H1 (cell line): ENCODE measurements at regions not wholly inside any gene's neighbourhood (a gene's known extent, or its start where the extent isn't known, plus 50 kb on each side); places are given as distances from the start of the nearest gene placed in this dataset.

Source experiments
- CTCF ChIA-PET: fragments of 300-600 bp; sonication (Branson Sonifier 250); formaldehyde crosslinking; loops from one replicate; lab custom pipeline; 2021; ENCODE audit not compliant: partially characterized antibody; lab: Charles Lee
- POLR2A ChIA-PET: fragments of 300-600 bp; sonication (Branson Sonifier 250); formaldehyde crosslinking; loops from one replicate; lab custom pipeline; 2021; ENCODE audit warnings: inconsistent platforms; ENCODE audit not compliant: partially characterized antibody; lab: Charles Lee
- DNase-seq, 2 experiments: peaks; one replicate each; pipeline versions ENCODE4 v3.0.0 to v3.0.0-alpha.2; 2010 to 2022; ENCODE audit warnings: low spot score in 2 of 2, low read depth in 1 of 2, mixed read lengths in 1 of 2
- FAIRE-seq: peaks from 2 replicates; lab custom pipeline; 2011; peaks lifted over from hg19 to GRCh38; lab: Jason Lieb, UNC
- H2AFZ ChIP-seq: 2 replicates; pipeline ENCODE4 v1.8.1; 2012; ENCODE audit warnings: low read length, inconsistent platforms
- H2AK5ac ChIP-seq: 2 replicates; pipeline ENCODE4 v1.6.1; 2013; ENCODE audit warnings: low read depth, low read length
- H2BK120ac ChIP-seq: replicated peaks from 2 replicates; pipeline ENCODE3; 2013; ENCODE audit warnings: low read depth, low read length, inconsistent platforms
- H2BK12ac ChIP-seq: 2 replicates; pipeline ENCODE4 v1.6.1; 2013; ENCODE audit warnings: low read depth, low read length
- H2BK15ac ChIP-seq: 2 replicates; pipeline ENCODE4 v1.6.1; 2013; ENCODE audit warnings: low read length
- H2BK20ac ChIP-seq: 2 replicates; pipeline ENCODE4 v1.6.1; 2013; ENCODE audit warnings: low read length
- H2BK5ac ChIP-seq: 2 replicates; pipeline ENCODE4 v1.6.1; 2013; ENCODE audit warnings: low read depth, low read length
- H3K14ac ChIP-seq: 2 replicates; pipeline ENCODE4 v1.6.1; 2013; ENCODE audit warnings: inconsistent platforms; ENCODE audit not compliant: insufficient read length
- H3K18ac ChIP-seq: 2 replicates; pipeline ENCODE4 v1.6.1; 2013; ENCODE audit warnings: low read length; ENCODE audit errors: extremely low read depth
- H3K23ac ChIP-seq: 2 replicates; pipeline ENCODE4 v1.6.1; 2013; ENCODE audit warnings: inconsistent platforms; ENCODE audit not compliant: insufficient read length
- H3K23me2 ChIP-seq: 2 replicates; pipeline ENCODE4 v1.6.1; 2013; ENCODE audit warnings: low read depth, low read length
- H3K27ac ChIP-seq: 2 replicates; pipeline ENCODE4 v1.6.1; 2011; ENCODE audit warnings: low read depth, low read length, inconsistent platforms
- H3K27me3 ChIP-seq, 4 experiments: replicated peaks in 1 of 4; 1 replicate in 1 of 4; 2 replicates in 3 of 4; pipeline versions ENCODE4 v1.6.1 to v1.8.1; 2011 to 2013; ENCODE audit warnings: low read length in 3 of 4, mild to moderate bottlenecking in 3 of 4, inconsistent platforms in 2 of 4, mixed read lengths in 2 of 4, moderate library complexity in 1 of 4; ENCODE audit not compliant: control insufficient read depth in 3 of 4, insufficient read depth in 3 of 4; ENCODE audit errors: extremely low read depth in 1 of 4
- H3K36me3 ChIP-seq, 4 experiments: 2 replicates each; pipeline versions ENCODE4 v1.6.1 to v1.8.1; 2011 to 2013; ENCODE audit warnings: mild to moderate bottlenecking in 4 of 4, low read length in 3 of 4, moderate library complexity in 2 of 4, control low read depth in 1 of 4, inconsistent platforms in 1 of 4; ENCODE audit not compliant: insufficient read depth in 4 of 4, control insufficient read depth in 2 of 4
- H3K4ac ChIP-seq: replicated peaks from 2 replicates; pipeline ENCODE3; 2013; ENCODE audit warnings: low read length, low read depth, mixed read lengths, inconsistent platforms; ENCODE audit not compliant: insufficient read length
- H3K4me1 ChIP-seq, 4 experiments: replicated peaks in 1 of 4; 1 replicate in 1 of 4; 2 replicates in 3 of 4; pipeline versions ENCODE4 v1.6.1 to v1.8.1; 2011 to 2013; ENCODE audit warnings: low read length in 3 of 4, inconsistent platforms in 2 of 4, mixed read lengths in 1 of 4; ENCODE audit not compliant: insufficient read depth in 4 of 4, control insufficient read depth in 3 of 4
- H3K4me2 ChIP-seq, 2 experiments: 2 replicates each; pipeline versions ENCODE4 v1.6.1 to v1.8.1; 2011 to 2013; ENCODE audit warnings: low read depth in 2 of 2, low read length in 2 of 2, control low read depth in 1 of 2, inconsistent platforms in 1 of 2, mild to moderate bottlenecking in 1 of 2; ENCODE audit not compliant: insufficient read depth in 1 of 2
- H3K4me3 ChIP-seq, 4 experiments: fragments of 200-600, 300-600 bp in 1 of 4; sonication (generic), shearing (Covaris generic), sonication (Bioruptor Twin) in 1 of 4; 2 replicates each; pipeline versions ENCODE4 v1.5.1 to v1.8.1; 2011 to 2016; ENCODE audit warnings: low read length in 4 of 4, low read depth in 3 of 4, control low read depth in 2 of 4, inconsistent platforms in 2 of 4, mild to moderate bottlenecking in 2 of 4, mixed read lengths in 1 of 4, moderate library complexity in 1 of 4; ENCODE audit not compliant: insufficient read depth in 2 of 4; ENCODE audit errors: extremely low read depth in 1 of 4
- H3K56ac ChIP-seq: replicated peaks from 2 replicates; pipeline ENCODE3; 2013; ENCODE audit warnings: low read depth, mild to moderate bottlenecking, mixed read lengths, low read length, inconsistent platforms; ENCODE audit not compliant: insufficient read length
- H3K79me1 ChIP-seq: 2 replicates; pipeline ENCODE4 v1.6.1; 2013; ENCODE audit warnings: low read depth, low read length, control low read depth
- H3K79me2 ChIP-seq, 2 experiments: 2 replicates each; pipeline versions ENCODE4 v1.6.1 to v1.8.1; 2012 to 2013; ENCODE audit warnings: low read length in 2 of 2, mild to moderate bottlenecking in 2 of 2, inconsistent platforms in 1 of 2; ENCODE audit not compliant: insufficient read depth in 2 of 2, control insufficient read depth in 1 of 2
- H3K9ac ChIP-seq, 4 experiments: replicated peaks in 1 of 4; 1 replicate in 1 of 4; 2 replicates in 3 of 4; pipeline versions ENCODE4 v1.6.1 to v1.8.1; 2011 to 2013; ENCODE audit warnings: low read depth in 3 of 4, low read length in 3 of 4, control low read depth in 2 of 4, mild to moderate bottlenecking in 2 of 4, moderate library complexity in 2 of 4, inconsistent platforms in 1 of 4; ENCODE audit errors: extremely low read depth in 1 of 4
- H3K9me3 ChIP-seq, 2 experiments: 2 replicates each; pipeline versions ENCODE4 v1.6.1 to v1.8.1; 2012 to 2013; ENCODE audit warnings: mild to moderate bottlenecking in 2 of 2, moderate library complexity in 2 of 2, control low read depth in 1 of 2, inconsistent platforms in 1 of 2, low read depth in 1 of 2, low read length in 1 of 2, mixed read lengths in 1 of 2; ENCODE audit not compliant: insufficient read depth in 2 of 2
- H4K20me1 ChIP-seq, 2 experiments: replicated peaks in 1 of 2; 2 replicates each; pipeline versions ENCODE3 to v1.8.1; 2011 to 2013; ENCODE audit warnings: inconsistent platforms in 2 of 2, low read length in 2 of 2, mild to moderate bottlenecking in 1 of 2; ENCODE audit not compliant: insufficient read depth in 2 of 2, control insufficient read depth in 1 of 2
- H4K5ac ChIP-seq: 2 replicates; pipeline ENCODE4 v1.6.1; 2013; ENCODE audit warnings: low read length, low read depth, mixed read lengths, inconsistent platforms; ENCODE audit not compliant: insufficient read length
- H4K8ac ChIP-seq: 2 replicates; pipeline ENCODE4 v1.8.0; 2013; ENCODE audit warnings: mild to moderate bottlenecking, moderate library complexity, low read length, inconsistent platforms; ENCODE audit not compliant: insufficient read depth; ENCODE audit errors: extremely low read depth
- H4K91ac ChIP-seq: replicated peaks from 2 replicates; pipeline ENCODE3; 2013; ENCODE audit warnings: low read length, mixed read lengths, inconsistent platforms; ENCODE audit not compliant: insufficient read length
- BCL11A ChIP-seq, 2 experiments: IDR thresholded peaks; one replicate each; pipeline ENCODE4 v1.6.1; 2011; ENCODE audit warnings: low read depth in 2 of 2, low read length in 2 of 2, mild to moderate bottlenecking in 2 of 2
- BRCA1 ChIP-seq: IDR thresholded peaks from 2 replicates; pipeline ENCODE4 v1.6.1; 2012; ENCODE audit warnings: low read depth, low read length, improper control_type of control experiment
- EP300 ChIP-seq, 2 experiments: IDR thresholded peaks; 1 replicate in 1 of 2; 2 replicates in 1 of 2; pipeline ENCODE4 v1.6.1; 2011 to 2012; ENCODE audit warnings: low read depth in 2 of 2, low read length in 2 of 2, mild to moderate bottlenecking in 2 of 2, borderline replicate concordance in 1 of 2, inconsistent platforms in 1 of 2, moderate library complexity in 1 of 2
- HDAC2 ChIP-seq, 2 experiments: fragments of 300-600 bp in 1 of 2; sonication (generic) in 1 of 2; IDR thresholded peaks; 2 replicates each; pipeline ENCODE4 v1.6.1; 2011 to 2012; ENCODE audit warnings: low read depth in 2 of 2, low read length in 2 of 2, mild to moderate bottlenecking in 2 of 2, moderate library complexity in 2 of 2, borderline replicate concordance in 1 of 2, inconsistent platforms in 1 of 2
- MAFK ChIP-seq: IDR thresholded peaks from 2 replicates; pipeline ENCODE4 v1.6.1; 2012; ENCODE audit warnings: low read depth, mild to moderate bottlenecking, improper control_type of control experiment, low read length
- NANOG ChIP-seq: IDR thresholded peaks from 2 replicates; pipeline ENCODE4 v1.6.1; 2011; ENCODE audit warnings: low read length, low read depth, mild to moderate bottlenecking, inconsistent platforms; ENCODE audit not compliant: insufficient read depth, poor library complexity, severe bottlenecking
- NRF1 ChIP-seq: IDR thresholded peaks from 2 replicates; pipeline ENCODE4 v1.6.1; 2011; ENCODE audit warnings: mild to moderate bottlenecking, low read depth, low read length, improper control_type of control experiment
- PHF8 ChIP-seq: fragments of 200-600 bp; sonication (generic); conservative IDR thresholded peaks from 2 replicates; pipeline ENCODE4 v1.7.1; 2012; ENCODE audit warnings: low read depth, mild to moderate bottlenecking, inconsistent platforms, low read length, moderate library complexity
- RBBP5 ChIP-seq: IDR thresholded peaks from 2 replicates; pipeline ENCODE4 v1.7.1; 2012; ENCODE audit warnings: low read depth, mild to moderate bottlenecking, inconsistent platforms, low read length, moderate library complexity, borderline replicate concordance
- RFX5 ChIP-seq: IDR thresholded peaks from 2 replicates; pipeline ENCODE4 v1.6.1; 2011; ENCODE audit warnings: low read depth, low read length, improper control_type of control experiment, borderline replicate concordance
- SAP30 ChIP-seq: fragments of 300-600 bp; sonication (generic); IDR thresholded peaks from 2 replicates; pipeline ENCODE4 v1.7.1; 2012; ENCODE audit warnings: low read length, moderate library complexity, mild to moderate bottlenecking, inconsistent platforms; ENCODE audit not compliant: insufficient read depth, insufficient replicate concordance
- SIX5 ChIP-seq: IDR thresholded peaks from 2 replicates; pipeline ENCODE4 v1.6.1; 2011; ENCODE audit warnings: mild to moderate bottlenecking, low read depth, low read length
- SP1 ChIP-seq: IDR thresholded peaks from 2 replicates; pipeline ENCODE4 v1.6.1; 2011; ENCODE audit warnings: low read depth, low read length
- SP4 ChIP-seq: IDR thresholded peaks from 2 replicates; pipeline ENCODE4 v1.6.1; 2012; ENCODE audit warnings: low read length, inconsistent platforms
- TBP ChIP-seq: IDR thresholded peaks from 2 replicates; pipeline ENCODE4 v1.6.1; 2011; ENCODE audit warnings: low read depth, low read length, improper control_type of control experiment
- WGBS, 2 experiments: shearing (Covaris generic) in 1 of 2; methylation state at CpG; one replicate each; pipeline versions ENCODE4 v1.1.6 to v1.1.7; 2013 to 2015; ENCODE audit warnings: low lambda C conversion rate in 2 of 2, mixed read lengths in 2 of 2, inconsistent platforms in 1 of 2, low coverage in 1 of 2, missing lambda C conversion rate in 1 of 2; ENCODE audit not compliant: insufficient replicate concordance in 2 of 2, insufficient coverage in 1 of 2, insufficient read length in 1 of 2; ENCODE audit errors: extremely low coverage in 1 of 2, missing lambda C conversion rate in 1 of 2; 5-methylcytosine and 5-hydroxymethylcytosine counted together

DNA sequence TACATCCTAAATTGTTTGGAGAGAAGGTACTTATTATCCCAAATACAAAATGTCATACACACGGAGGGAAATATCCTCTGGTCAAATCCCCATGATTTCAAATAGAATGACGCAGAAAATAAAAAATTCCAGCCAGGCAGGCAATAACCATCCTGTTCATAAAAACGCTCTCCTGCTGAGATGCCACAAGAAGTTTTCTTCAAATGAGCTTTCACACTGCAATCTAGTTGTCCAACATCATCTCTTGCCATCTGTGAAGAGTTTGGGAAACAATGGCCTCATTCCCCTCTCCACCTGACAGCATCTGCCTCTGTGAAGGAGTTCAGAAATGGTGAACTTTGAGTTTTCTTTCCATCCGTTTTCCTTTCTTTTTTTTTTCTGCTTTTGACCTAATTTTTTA lies 83.3 kb upstream of the SLC30A5 start:
- Histone ChIP-seq H3K9ac (no peak overlapping the region), H3K36me3 (no peaks in the 10 kb centered on the region), H4K8ac (no peak overlapping the region), H3K4me3 (no peak overlapping the region), H2BK120ac (no peak overlapping the region), H3K27ac (no peak overlapping the region), H3K4ac (no peak overlapping the region), H3K9me3 (no peaks in the 10 kb centered on the region), H4K91ac (no peak overlapping the region), H3K4me2 (no peak overlapping the region), H3K23me2 (no peaks in the 10 kb centered on the region; the same call in 1 of the 2 replicates), H4K20me1 (no peaks in the 10 kb centered on the region), H3K79me1 (no peaks in the 10 kb centered on the region), H3K23ac (no peak overlapping the region), H3K79me2 (no peaks in the 10 kb centered on the region), H2AK5ac (no peak overlapping the region), H3K27me3 (no peaks in the 10 kb centered on the region), H4K5ac (no peak overlapping the region), H3K18ac (no peak overlapping the region), H2BK12ac (no peak overlapping the region), H2AFZ (no peak overlapping the region), H2BK20ac (no peak overlapping the region), H3K56ac (no peak overlapping the region), H2BK15ac (no peak overlapping the region), H3K14ac (no peak overlapping the region), H3K4me1 (no peaks in the 10 kb centered on the region), H2BK5ac (no peak overlapping the region)
- ChIA-PET CTCF (interaction anchor here (0.6 to 4.4 kb wide), 3 partner anchors 13 to 31 kb away, joined by 3 to 18 read pairs (median 13); no protein-coding TSS in a partner anchor), POLR2A (no interaction called here)
- DNase-seq (no peak), FAIRE-seq (no peak)
- WGBS, 2 experiments: 75% methylated on average over 4 of the region's 4 CpGs; no CpG with 5 or more reads in 1 of the 2 experiments
- TF ChIP-seq EP300 (IDR thresholded peaks at IDR 0.05; ENCODE audit: borderline replicate concordance in 1 of 2, low read depth in 2 of 2, low read length in 2 of 2): no peak
- no peak for TF ChIP-seq SP1
- TF ChIP-seq SP4: no peak
- TF ChIP-seq RFX5: no peak
- no peak for TF ChIP-seq PHF8
- no peak for TF ChIP-seq BRCA1
- no peak for TF ChIP-seq SAP30
- TF ChIP-seq HDAC2 (IDR thresholded peaks at IDR 0.05; ENCODE audit: borderline replicate concordance in 1 of 2, low read depth in 2 of 2, low read length in 2 of 2): no peak
- no peak for TF ChIP-seq TBP
- TF ChIP-seq NRF1: no peak
- TF ChIP-seq RBBP5: no peak
- no peak for TF ChIP-seq MAFK
- TF ChIP-seq NANOG: no peak
- no peak for TF ChIP-seq SIX5
- no peak for TF ChIP-seq BCL11A (IDR thresholded peaks at IDR 0.05; ENCODE audit: low read depth in 2 of 2, low read length in 2 of 2)
